Stomach (tissue), 8 donors: ENCODE measurements at regions not wholly inside any gene's neighbourhood (a gene's known extent, or its start where the extent isn't known, plus 50 kb on each side); places are given as distances from the start of the nearest gene placed in this dataset.

Experiments
- DNase-seq, 2 donors: peaks; one replicate each; pipeline versions ENCODE4 v3.0.0 to v3.0.0-alpha.2; 2013 to 2019
- H3K27ac ChIP-seq, 5 donors: fragments of 200-600 bp in 4 of 5; sonication (generic) in 4 of 5; one replicate each; pipeline ENCODE4 v1.5.1; 2013 to 2019; ENCODE audit warnings: mild to moderate bottlenecking in 1 of 5, moderate library complexity in 1 of 5
- H3K27me3 ChIP-seq, 3 donors: fragments of 200-600 bp; sonication (generic); one replicate each; pipeline ENCODE4 v1.5.1; 2017 to 2019; ENCODE audit warnings: mixed run types in 1 of 3
- H3K36me3 ChIP-seq, 4 donors: fragments of 200-600 bp; sonication (generic); 1 replicate in 3 of 4; 2 replicates in 1 of 4; pipeline ENCODE4 v1.5.1; 2016 to 2019
- H3K4me1 ChIP-seq, 4 donors: fragments of 200-600 bp; sonication (generic); one replicate each; pipeline ENCODE4 v1.5.1; 2016 to 2019
- H3K4me3 ChIP-seq, 4 donors: fragments of 200-600 bp; sonication (generic) in 3 of 4; one replicate each; pipeline ENCODE4 v1.5.1; 2016 to 2019; ENCODE audit warnings: mild to moderate bottlenecking in 1 of 4
- H3K9me3 ChIP-seq, 4 donors: fragments of 200-600 bp; sonication (generic); one replicate each; pipeline ENCODE4 v1.5.1; 2016 to 2019
- CTCF ChIP-seq, 7 experiments: fragments of 450-650 bp in 4 of 7; fragments of 200-600 bp in 3 of 7; sonication (generic) in 3 of 7; IDR thresholded peaks; one replicate each; pipeline ENCODE4 v1.5.1; 2016 to 2019; ENCODE audit warnings: antibody characterized with exemption in 7 of 7, control low read depth in 2 of 7, mild to moderate bottlenecking in 1 of 7
- EP300 ChIP-seq: sonication (generic); formaldehyde crosslinking; IDR thresholded peaks from one replicate; pipeline ENCODE4 v1.6.1; 2017; ENCODE audit warnings: antibody characterized with exemption
- POLR2A ChIP-seq, 4 donors: fragments of 450-650 bp; IDR thresholded peaks; one replicate each; pipeline ENCODE4 v1.6.1; 2016; ENCODE audit warnings: antibody characterized with exemption in 4 of 4, control low read depth in 2 of 4, mild to moderate bottlenecking in 1 of 4, moderate library complexity in 1 of 4
- POLR2AphosphoS5 ChIP-seq, 3 donors: sonication (generic); formaldehyde crosslinking; IDR thresholded peaks; one replicate each; pipeline ENCODE4 v1.6.1; 2016; ENCODE audit warnings: antibody characterized with exemption in 3 of 3
- WGBS, 5 donors: extraction: QIAGEN DNeasy Blood & Tissue Kit in 3 of 5; methylation state at CpG; one replicate each; pipeline versions ENCODE4 v1.1.5 to v1.1.7; 2013 to 2018; 5-methylcytosine and 5-hydroxymethylcytosine counted together
- intact Hi-C: fragments of 100-400 bp; cut with DNase I; formaldehyde crosslinking; loops from one replicate; pipeline ENCODE4 v1.15.1; 2023; ENCODE audit warnings: low total_unique reads
- donor health status: healthy with polysubstance abuse.
- donor health status: Bipolar disorder and iron deficiency.
- donor health status: healthy.

DNA sequence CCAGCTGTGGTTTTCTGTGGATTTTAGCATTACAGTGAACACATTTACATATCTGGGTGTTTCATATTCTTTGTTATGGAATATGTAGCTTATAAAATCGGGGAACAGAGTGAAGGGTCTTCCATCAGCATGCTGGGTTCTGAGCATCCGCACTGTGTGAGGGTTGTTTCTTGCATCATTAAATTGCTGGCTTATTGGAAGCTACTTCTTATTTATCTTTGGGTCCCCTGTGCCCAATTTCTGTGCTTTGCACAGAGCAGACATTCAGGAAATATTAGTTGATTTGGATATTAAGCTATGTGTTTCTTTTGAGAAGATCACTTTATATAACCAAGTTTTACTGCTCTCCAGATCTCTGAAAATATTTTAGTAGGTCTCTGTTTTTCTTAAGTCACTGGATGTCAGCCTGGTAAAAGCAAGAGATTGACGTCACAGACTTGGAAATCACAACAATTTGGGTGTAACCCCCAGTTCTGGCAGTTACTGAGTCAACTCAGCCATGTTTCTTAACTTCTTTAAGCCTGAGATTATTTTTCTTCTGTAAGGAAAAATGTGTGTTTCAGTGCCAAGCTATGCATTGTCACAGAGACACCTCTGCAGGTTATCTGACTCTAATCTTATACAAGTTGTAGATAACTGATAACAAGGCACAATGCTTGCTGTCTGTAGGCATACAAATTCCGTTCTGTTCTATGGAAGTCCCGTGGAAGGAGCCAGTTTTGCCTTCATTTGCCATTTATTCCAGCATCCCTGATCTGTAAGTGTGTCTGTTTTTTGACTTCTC is 258.3 kb upstream of the KAZN start:
- no peaks in the 10 kb centered on the region for H3K27me3 ChIP-seq
- no peaks in the 10 kb centered on the region for H3K36me3 ChIP-seq
- peak in 1 of 2 donors; percentile 57 for DNase-seq
- intact Hi-C loops: no loop called here
- no peak overlapping the region for H3K27ac ChIP-seq
- no peaks in the 10 kb centered on the region for H3K4me1 ChIP-seq
- no peaks in the 10 kb centered on the region for H3K9me3 ChIP-seq
- whole genome bisulfite sequencing, 5 donors: 33 to 52% (median 38%) methylated on average over 5 of the region's 5 CpGs
- no peak overlapping the region for H3K4me3 ChIP-seq
- no peak for TF ChIP-seq EP300
- no peak for TF ChIP-seq CTCF (IDR thresholded peaks at IDR 0.05)
- no peak for TF ChIP-seq POLR2AphosphoS5 (IDR thresholded peaks at IDR 0.05)
- TF ChIP-seq POLR2A (IDR thresholded peaks at IDR 0.05): no peak

- no peaks in the 10 kb centered on the region for H3K36me3 ChIP-seq
- H3K4me1 ChIP-seq: no peaks in the 10 kb centered on the region
- TF ChIP-seq POLR2AphosphoS5 (IDR thresholded peaks at IDR 0.05) (no peak), CTCF (IDR thresholded peaks at IDR 0.05) (no peak), EP300 (no peak), POLR2A (IDR thresholded peaks at IDR 0.05) (no peak)
- H3K4me3 ChIP-seq: no peak overlapping the region
- no peak overlapping the region for H3K27ac ChIP-seq
- WGBS, 5 donors: 84 to 92% (median 87%) methylated on average over 3 of the region's 3 CpGs
- intact Hi-C loops: no loop called here
- no peaks in the 10 kb centered on the region for H3K9me3 ChIP-seq
- no peaks in the 10 kb centered on the region for H3K27me3 ChIP-seq
- DNase-seq: no peak
Observed at GRCh38 chr1:14341147-14341546, 257.3 kb upstream of the KAZN start.

- Histone ChIP-seq H3K4me3 (no peak overlapping the region), H3K27ac (no peak overlapping the region), H3K4me1 (no peaks in the 10 kb centered on the region), H3K9me3 (peaks cover 0 to 7% (median 2%) of the 10 kb centered on the region in 4 donors), H3K27me3 (no peaks in the 10 kb centered on the region), H3K36me3 (no peaks in the 10 kb centered on the region)
- WGBS, 5 donors: 62 to 73% (median 65%) methylated on average over 8 of the region's 8 CpGs
- TF ChIP-seq POLR2A (IDR thresholded peaks at IDR 0.05): no peak
- TF ChIP-seq POLR2AphosphoS5 (IDR thresholded peaks at IDR 0.05): no peak
- no peak for TF ChIP-seq CTCF (IDR thresholded peaks at IDR 0.05)
- no peak for TF ChIP-seq EP300
- intact Hi-C loops: no loop called here
- no peak for DNase-seq
Observed at GRCh38 chr1:14345946-14346550, 252.4 kb upstream of the KAZN start.

GRCh38 chr1:14347186-14347585 is 251.3 kb upstream of the KAZN start:
- no peak for DNase-seq
- no peaks in the 10 kb centered on the region for H3K4me1 ChIP-seq
- peaks cover 0 to 13% (median 2%) of the 10 kb centered on the region in 4 donors for H3K9me3 ChIP-seq
- H3K4me3 ChIP-seq: no peak overlapping the region
- no peaks in the 10 kb centered on the region for H3K36me3 ChIP-seq
- H3K27me3 ChIP-seq: no peaks in the 10 kb centered on the region
- WGBS, 5 donors: 68 to 80% (median 73%) methylated on average over 6 of the region's 6 CpGs
- intact Hi-C loops: no loop called here
- no peak overlapping the region for H3K27ac ChIP-seq
- TF ChIP-seq POLR2A (IDR thresholded peaks at IDR 0.05) (no peak), CTCF (IDR thresholded peaks at IDR 0.05) (no peak), POLR2AphosphoS5 (IDR thresholded peaks at IDR 0.05) (no peak), EP300 (no peak)
